ENCODE measurements at regions not wholly inside any gene's neighbourhood (a gene's known extent, or its start where the extent isn't known, plus 50 kb on each side); places are given as distances from the start of the nearest gene placed in this dataset.
"Not testable (repeated sequence)": the region's sequence is repeated elsewhere in the genome, so short reads cannot be mapped to it uniquely, and the experiment has no call there.

DNA sequence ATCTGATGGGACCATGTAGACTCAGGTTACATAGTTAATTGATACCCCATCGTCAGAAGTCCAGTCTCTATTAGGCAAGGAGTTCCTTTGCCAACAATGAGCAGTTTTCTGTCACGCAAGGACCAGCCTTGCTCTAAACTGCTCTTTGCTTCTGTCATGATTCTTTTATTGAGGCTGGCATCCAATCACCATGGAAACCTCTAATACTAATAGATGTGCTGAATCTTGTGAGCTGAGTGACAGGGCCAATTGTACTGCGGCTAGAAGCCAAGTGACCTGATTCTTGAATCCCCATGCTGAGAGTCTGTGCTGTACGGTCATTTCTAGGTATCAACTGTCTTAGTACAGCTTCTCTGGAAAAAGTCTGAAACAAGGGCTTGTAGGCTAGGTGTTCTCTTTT, 395.6 kb downstream of the RND3 start:
- no peak for DNase-seq

DNA sequence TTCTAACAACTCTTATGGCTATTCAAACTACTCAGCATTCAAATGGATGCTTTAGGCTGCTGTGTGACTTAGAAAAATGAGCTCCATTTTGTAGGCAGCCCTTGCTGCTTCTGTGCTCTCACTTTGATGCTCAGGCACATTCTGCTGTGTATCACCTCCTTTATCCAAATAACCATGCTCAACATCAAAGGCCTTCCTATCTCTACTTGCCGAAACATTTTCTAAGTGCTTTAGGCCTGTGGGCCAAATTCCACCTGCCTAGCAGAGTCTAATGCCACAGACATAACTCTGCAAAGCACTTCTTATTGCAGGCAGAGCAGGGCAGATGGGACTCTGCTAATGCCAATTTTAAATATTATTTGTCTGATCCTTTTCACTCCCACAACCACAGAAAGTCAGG, 397.4 kb downstream of the RND3 start:
- DNase-seq, result no peak

DNA sequence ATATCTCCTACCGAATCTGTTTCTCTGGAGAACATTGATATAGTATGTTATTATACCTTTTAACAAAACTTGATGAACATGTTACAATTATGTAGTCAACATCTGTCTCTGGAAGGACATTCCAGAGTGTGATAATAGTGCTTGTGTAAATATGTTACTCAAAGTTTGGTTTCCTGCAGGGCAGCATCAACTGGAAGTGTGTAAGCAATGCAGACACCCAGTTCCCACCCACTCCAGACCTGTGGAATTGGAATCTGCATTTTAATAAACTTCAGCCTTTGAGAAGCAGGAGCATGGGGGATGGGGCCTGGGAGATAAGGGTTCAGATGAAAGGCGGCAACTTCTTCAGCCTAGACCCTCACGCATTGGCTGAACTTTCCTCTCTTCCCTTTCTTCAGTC, 398.9 kb downstream of the RND3 start:
- no peak for DNase-seq

DNA sequence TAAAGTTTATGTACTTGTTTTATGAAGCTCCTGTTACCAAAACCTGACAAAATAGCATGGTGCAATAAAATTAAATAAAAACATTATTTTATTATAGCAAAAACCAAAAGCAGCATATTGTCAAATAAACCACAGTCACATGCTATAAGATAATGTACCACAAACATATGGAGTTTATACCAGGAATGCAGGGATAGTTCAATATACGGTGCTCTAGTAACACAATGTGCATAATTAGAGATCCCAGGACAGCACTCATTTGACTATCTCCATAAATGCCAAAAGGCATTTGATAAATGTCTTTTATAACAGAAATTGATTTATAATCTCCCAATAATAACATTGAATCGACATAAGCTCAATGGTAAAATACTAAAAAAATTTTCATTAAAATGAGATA, 402.0 kb downstream of the RND3 start:
- DNase-seq, result no peak

DNA sequence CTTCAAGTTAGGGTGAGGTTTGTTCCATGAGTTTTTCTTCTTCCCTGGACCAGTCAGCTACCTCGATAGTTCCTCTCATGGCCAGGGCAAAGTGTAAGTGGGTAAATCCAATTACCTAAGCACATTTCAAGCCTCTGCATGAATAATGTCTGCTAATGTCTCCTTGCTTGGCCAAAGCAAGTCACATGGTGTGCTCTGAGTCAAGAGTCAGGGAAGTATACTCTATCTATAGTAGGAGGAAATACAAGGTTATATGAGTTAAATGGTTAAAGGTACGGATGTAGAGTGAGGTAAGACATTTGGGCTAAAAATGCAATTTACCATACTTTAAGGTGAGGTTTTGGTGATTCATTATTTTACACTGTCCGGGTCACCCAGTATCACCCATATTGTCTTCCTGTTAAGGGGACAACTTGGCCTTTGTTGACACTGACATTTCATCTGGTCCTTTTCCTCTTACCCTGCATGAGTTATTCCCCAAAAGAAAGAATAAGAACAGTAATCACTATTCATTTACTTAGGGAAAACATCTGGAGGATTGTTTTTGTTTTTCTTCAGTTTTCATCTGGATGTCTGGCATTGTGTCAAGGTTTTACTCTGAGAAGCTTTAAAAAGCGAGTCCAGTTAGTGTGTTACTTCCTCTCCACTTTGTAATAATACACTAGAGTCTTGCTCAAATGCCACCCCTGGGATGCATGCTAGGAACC, 405.5 kb downstream of the RND3 start:
- peak; percentile 18 for DNase-seq

DNA sequence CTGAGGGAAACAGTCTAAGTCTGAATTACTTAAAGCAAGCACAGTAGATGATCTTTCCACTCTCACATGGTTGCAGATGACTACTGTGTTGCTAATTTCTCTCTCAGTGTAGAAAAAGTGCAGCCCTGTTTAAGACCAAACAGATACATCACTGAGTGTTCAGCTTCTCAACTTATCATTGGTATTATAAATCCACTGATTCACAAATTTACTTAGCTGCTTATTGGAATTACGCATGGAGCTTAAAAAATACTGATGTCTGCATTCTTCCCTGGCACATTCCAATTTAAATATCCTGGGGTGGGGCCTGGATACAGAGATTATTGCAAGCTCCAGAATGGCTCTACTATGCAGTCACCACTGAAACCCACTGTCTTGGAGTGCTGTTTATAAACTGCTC, 411.2 kb downstream of the RND3 start:
- peak; percentile 87 for DNase-seq

DNA sequence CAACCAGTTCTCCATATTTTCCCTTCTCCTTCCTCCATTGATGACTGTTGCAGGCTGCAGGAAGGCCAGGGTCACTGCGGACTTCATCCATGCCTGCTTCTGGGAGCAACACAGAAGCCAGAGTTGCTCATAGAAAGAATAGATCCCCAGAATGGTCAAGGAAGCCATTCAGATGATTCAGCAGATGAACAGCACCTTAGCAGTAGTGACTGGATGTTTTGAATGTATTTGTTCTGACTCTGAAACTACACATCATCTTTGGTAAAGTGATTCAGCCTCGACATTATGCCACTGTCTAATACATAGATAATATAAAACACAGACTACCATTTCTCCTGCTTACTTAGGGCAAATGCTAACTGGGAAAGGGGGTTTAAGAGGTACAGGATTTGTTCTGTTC, 411.6 kb downstream of the RND3 start:
- DNase-seq, result peak; percentile 85

DNA sequence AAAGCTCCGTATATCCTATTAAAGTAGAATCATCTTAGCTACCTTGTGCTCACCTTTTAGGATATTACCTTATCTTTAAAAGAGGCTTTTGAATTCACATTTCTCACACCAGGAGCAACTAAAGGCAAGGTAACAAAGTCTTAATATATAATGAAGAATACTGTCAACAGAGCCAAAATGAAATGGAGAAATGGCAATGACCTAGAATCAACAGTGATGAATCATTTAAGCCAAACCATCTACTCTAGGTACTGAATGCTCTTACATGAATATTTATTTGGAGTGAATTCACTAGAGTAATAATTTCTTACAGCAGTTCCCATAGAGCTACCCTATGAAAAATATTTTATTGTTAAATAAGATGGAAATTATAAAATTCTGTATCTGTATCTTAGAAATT, 421.0 kb downstream of the RND3 start:
- DNase-seq, result no peak

DNA sequence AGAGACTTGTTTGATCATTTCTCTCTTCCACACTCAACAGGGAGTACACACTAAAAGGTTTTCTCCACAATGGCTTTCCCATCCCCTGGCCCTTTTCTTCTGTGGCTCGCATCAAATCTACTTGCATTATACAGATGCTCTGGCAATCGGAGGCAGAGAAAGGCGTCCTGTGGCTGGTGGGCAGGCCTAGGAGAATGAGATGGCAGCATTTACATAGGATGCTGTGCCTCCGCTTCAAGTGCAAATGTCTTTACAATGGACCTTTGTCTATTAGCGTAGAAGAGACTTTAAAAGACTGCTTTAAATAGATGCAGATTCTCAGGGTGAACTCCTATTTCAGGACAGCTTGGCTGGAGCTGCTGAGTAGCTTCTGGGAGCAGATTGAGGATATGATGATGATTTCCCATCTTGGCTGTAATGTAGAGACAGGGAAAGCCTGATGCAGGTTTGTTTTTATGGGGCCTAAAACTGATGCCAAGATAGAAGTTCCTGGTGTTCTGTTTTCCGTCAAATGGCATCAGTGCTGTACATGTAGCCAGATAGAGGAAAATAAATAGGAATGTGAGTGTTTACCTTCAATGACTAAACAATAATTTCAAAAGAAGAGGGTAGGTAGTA, 423.4 kb downstream of the RND3 start:
- no peak for DNase-seq

DNA sequence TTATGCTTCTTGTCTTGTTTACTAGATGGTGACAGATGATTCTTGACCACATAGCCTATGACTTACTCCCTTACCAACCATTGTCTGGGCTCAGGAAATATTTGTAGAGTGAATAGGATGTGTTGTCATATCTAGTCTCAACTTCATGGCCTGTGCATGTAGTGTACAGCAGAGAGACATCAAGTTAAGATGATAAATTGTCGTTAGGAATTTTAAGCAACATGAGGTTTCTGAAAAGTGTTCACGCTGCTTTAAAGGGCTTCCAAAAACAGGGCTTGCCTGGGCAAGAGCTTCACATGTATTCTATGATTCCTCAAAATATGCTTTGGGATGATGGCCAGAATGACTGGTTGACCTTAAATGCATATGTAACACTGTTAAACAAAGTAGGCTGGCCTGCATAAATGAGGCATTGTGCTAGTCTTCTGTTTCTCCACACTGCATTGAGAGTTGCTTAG, 424.0 kb downstream of the RND3 start:
- peak; percentile 96 for DNase-seq

DNA sequence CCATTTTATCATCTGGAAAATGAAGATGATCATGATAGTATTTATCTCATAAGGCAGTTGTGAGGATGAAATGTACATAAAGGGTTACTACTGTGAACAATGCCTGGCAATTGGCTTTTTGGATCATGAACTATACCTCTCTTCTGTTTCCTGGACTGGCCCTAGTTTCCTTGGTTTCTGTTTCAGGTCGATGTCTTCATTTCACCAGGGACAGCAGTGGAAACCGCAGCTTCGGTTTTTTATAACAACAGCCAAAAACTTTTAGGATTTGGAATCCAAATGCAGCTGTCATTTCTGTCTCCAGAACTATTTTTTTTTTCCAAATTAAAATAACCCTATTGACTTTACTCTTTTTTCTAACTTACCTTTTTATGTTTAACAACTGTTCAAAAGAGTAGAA, 425.1 kb downstream of the RND3 start:
- DNase-seq, result no peak

DNA sequence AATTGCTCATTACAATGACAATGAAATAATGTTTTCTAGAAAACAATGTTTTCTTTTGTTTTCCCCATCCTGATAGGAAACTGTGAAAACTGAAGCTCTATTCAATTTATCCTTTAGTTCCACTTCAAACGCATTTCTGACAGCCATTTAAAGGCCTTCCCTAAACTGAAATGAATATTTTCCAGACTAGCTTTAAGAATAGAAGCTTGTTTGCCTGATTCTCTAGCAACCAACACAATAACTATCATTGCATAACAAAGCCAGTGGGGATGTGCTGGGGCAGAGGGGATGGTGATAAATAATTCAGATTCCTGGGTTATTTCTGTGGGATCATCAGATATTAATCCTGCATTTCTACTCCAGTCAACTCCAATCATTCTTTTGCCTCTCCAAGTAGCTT, 427.1 kb downstream of the RND3 start:
- DNase-seq, result no peak

DNA sequence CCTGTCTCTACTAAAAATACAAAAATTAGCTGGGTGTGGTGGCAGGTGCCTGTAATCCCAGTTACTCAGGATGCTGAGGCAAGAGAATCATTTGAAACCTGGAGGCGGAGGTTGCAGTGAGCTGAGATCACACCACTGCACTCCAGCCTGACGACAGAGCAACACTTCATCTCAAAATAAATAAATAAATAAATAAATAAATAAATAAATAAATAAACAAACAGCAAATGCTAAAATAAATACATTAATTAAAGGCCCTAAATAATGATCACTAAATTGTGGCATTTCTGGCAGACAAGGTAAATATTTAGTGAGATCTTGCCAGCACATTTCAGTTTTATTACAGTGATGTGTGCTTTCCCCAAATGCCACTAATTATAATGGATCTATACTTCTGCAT, 427.8 kb downstream of the RND3 start:
- DNase-seq, result not testable (repeated sequence)

DNA sequence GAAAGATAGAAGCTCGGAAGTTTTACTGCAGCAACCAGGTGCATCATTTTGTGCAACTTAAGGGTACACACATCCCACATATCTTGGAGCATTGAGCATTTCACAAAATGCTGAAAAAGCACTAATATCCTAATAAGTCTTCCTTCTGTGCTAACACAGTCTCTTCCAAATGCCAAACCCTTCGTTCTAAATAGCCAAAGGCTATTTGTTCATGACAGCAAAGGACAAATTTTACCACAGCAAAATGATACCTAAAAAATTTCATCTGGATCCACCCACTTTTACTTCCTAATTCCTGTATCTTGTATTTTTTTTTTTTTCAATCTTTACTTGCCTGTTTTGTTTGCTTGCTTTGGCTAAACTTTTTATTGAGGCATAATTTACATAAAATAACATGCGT, 435.0 kb downstream of the RND3 start:
- no peak for DNase-seq

DNA sequence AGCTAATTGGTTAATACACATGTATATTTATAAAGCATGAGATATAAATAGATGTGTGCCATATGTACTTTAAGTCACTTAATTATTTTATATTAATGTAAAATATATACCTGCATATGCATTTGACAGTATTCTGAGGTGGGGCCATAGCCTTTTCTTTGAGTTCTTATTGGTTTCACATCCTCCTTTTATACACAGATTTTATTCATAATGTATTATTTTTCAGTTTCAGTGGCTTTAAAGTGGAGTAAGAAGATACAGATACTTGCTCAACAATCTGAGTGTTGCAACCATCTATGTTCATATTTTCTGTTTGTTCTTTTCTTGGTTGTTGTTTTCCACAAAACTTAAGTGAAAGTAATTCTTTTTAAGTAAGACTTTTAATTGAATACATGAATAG, 436.5 kb downstream of the RND3 start:
- DNase-seq, result no peak

DNA sequence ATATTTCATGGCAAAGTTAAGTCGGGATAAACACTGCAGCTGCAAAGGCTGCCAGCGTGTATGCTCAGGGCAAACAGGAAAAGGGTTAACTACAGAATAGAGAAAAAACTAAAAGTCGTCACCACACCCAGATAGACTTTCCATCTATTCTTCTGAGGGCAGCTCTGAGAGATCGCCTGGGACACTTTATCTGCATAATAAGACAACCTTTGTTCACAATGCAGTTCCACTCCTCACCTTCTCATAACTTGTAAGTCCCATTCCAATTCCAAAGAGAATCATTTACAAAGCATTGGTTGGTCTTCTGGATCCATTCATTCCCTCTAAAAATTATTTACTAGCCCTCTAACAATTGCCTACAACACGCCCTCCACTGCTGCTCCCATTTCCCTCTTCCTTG, 437.4 kb downstream of the RND3 start:
- DNase-seq, result no peak

DNA sequence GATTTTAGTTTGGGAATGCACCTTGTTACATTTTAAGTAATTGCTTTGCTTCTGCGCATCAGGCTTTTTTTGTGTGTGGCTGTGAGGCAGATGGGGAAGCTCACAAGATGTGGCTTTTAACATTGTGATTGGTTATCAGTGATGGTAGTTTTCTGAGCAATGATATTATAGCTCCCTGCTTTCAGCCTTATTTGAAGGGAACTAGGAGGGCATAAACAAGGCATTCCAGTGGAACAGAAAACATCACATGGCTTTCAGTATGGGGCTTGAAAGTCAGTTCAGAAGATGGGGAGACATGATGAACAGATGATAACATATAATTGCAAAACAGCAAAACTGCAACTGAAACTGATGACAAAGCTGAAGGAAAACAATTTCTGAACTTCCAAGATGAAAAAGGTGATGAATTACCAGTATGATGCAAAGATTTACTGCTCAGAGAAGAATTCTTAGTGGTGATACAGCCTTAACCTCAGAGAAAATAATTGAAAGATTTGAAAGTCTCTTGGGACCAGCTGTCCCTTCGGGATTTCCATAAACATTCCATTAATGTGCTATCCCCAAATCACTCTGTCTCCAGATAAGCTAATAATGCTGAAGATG, 439.7 kb downstream of the RND3 start:
- DNase-seq, result peak; percentile 74

DNA sequence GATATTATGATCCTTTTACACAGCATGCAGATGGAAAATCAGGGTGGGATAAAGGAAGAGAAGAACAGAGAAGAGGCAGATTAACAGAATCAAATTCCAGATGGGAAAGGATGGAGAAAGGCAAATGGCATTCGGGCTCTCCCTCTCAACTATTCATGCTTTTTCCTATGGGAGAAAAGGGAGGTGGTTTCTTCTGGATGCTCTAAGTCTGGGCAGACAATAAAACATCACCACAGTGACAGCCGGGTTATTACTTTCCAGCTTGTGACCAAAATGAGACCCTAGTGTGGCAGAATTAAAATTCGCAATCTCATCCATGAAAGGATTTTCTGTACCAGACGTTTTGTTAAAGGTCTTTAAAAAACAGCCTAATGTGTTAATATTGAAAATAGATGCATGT, 440.7 kb downstream of the RND3 start:
- DNase-seq, result no peak

DNA sequence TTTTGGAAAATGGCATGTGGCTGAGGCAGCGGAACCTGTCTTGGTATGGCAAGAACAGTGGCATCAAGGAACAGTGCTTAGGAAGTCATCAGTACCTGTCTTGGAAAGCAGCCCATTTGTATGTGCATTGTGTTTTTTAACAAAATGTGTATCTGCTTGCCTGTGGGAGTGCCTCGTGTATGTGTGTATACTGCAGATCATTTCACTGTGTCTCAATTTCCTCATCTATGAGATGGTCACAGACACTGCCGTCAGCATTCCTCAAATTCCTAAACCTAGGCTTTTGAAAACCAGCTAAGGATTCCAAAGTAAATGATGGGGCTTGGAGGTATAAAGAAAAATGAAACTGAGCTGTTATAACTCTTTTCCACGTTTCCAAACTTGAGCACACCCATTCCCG, 441.3 kb downstream of the RND3 start:
- DNase-seq, result peak; percentile 70

DNA sequence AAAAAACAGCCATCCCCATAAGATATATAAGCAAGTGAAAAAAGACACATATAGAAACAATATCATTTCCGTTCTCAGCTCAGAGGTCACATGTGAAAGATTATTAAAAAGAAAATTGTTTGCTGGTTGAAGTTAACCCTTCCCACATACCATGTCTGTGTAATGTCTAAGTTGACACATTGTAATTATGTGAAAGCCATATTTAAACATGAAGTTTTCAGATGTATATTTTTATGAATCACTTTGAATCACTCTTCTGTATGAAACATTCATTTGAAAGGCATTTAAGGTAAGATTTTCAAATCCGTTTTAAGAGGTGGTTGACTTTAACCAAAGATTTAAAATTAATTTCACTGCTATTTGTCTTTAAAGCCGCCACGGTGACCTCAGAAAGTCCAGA, 441.9 kb downstream of the RND3 start:
- peak; percentile 22 for DNase-seq

DNA sequence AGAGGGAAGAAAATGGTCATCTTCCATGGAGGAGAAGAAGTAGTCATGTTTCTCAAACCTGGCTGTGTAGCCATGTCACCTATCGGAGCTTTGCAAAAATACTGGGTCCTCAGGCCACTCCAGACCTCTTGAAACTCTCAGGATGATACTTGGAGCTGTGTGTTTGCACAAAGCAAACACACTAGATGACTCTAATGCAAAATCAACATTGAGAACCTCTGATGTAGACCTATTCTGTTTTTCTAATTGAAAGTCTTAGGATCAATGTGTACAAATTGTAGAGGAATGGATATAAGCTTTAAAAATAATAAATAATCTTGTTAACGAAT, 444.3 kb downstream of the RND3 start:
- DNase-seq, result no peak

DNA sequence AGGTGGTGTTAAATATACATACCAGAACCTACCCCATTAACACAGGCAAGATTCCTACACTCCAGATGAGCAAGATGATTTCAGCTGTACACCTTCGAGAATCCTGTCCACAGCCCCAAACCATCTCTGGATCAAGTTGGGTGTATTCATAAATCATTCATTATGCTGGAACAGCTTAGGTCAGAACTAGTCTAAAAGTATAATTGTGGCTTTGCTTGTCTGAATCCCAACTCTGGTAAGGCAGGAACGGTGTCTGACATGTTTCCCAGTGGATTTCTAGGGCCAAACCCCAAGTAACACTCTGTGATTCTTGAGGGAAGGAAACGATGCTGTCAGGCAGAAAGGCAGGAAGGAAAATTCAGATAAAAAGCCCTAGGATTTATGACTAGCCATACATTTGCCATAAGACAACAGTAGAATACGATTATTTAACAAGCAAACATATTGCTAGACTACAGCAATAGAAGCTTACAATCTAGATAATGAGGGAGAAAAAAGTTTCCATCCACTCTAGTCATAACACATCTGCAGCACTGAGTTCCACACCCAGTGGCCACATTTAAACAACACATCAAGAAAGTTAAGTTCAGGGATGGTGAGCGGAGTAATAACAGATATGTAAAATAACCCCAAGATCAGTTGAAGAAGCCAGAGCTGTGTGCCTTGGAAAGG, 444.8 kb downstream of the RND3 start:
- no peak for DNase-seq

DNA sequence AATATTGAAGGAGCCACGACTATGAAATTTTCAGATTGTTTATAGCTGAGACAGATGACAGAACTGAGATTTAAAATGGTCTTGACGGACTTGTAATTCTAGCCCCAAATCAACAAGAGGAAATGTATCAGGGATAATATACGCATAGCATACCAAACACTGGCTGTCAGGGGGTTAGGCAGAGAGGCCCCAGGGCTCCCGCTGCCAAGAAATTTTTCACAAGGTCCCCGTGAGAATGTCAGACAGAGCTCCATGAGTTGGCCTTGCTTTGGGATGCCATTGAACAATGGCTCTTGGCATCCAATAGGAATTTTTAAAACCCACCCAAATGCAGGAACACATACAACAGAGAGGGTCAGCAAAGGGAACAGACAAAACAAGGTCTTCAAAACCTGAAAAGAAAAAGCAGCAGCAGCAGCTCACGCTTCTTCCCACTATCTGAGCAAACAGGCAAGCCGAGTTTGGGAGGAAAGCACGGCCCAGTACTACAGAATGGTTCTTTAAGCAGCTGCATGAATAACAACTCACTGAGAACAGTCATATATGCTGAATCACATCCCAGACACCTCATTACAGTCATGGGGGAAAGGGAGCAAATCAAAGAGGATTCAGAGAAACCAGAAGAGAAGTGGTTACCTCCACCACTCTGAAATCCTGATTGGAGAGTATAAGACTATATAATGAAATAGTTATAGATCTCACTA, 445.6 kb downstream of the RND3 start:
- DNase-seq, result peak; percentile 61

DNA sequence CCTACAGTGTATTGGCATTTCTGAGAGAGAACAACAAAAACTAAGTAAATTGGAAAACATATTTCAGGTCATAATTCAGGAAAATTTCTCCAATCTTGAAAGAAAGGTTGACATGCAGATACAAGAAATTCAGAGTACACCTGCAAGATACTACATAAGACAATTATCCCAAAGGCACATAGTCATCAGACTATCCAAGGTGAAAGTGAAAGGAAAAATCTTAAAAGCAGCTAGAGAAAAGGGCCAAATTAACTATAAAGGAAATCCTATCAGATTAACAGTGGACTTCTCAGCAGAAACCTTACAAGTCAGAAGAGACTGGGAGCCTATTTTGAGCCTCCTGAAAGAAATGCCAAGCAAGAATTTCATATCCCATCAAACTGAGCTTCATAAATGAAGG, 449.0 kb upstream of the MMADHC start:
- DNase-seq, result no peak

Measured in fibroblast of skin of right quadriceps (primary cell).